ENCODE measurements at regions not wholly inside any gene's neighbourhood (a gene's known extent, or its start where the extent isn't known, plus 50 kb on each side); places are given as distances from the start of the nearest gene placed in this dataset.
"Not testable (repeated sequence)": the region's sequence is repeated elsewhere in the genome, so short reads cannot be mapped to it uniquely, and the experiment has no call there.

GRCh38 chr4:83196921-83197320 lies 82.4 kb upstream of the PLAC8 start:
- Histone ChIP-seq H3K27me3 (no peaks in the 10 kb centered on the region), H3K9me3 (no peaks in the 10 kb centered on the region), H3K27ac (no peak overlapping the region), H3K4me1 (no peaks in the 10 kb centered on the region), H3K4me3 (replicated peaks in 1 of 3) (no peak overlapping the region), H3K36me3 (no peaks in the 10 kb centered on the region)
- 84 to 91% methylated on average over 2 of the region's 2 CpGs for WGBS, 2 donors
- DNase-seq, result no peak
- intact Hi-C loops (cut with DNase I), result no loop called here
- TF ChIP-seq POLR2A (IDR thresholded peaks at IDR 0.05), result no peak

GRCh38 chr4:83195269-83195668 lies 80.7 kb upstream of the PLAC8 start:
- H3K36me3 ChIP-seq, result no peaks in the 10 kb centered on the region
- no peak for DNase-seq
- TF ChIP-seq POLR2A (IDR thresholded peaks at IDR 0.05), result no peak
- TF ChIP-seq CTCF (IDR thresholded peaks at IDR 0.05), result no peak
- H3K27me3 ChIP-seq, result no peaks in the 10 kb centered on the region
- no peak overlapping the region for H3K27ac ChIP-seq
- H3K4me1 ChIP-seq, result no peaks in the 10 kb centered on the region
- intact Hi-C loops (cut with DNase I), result no loop called here
- 94 to 100% methylated on average over 3 of the region's 3 CpGs for WGBS, 2 donors
- no peaks in the 10 kb centered on the region for H3K9me3 ChIP-seq
- H3K4me3 ChIP-seq (replicated peaks in 1 of 3), result no peak overlapping the region

GRCh38 chr4:83194588-83194987 lies 80.1 kb upstream of the PLAC8 start:
- DNase-seq; intact Hi-C loops (cut with DNase I); H3K27ac ChIP-seq; H3K36me3 ChIP-seq; H3K4me3 ChIP-seq (replicated peaks in 1 of 3); H3K4me1 ChIP-seq; H3K27me3 ChIP-seq; H3K9me3 ChIP-seq: not testable (repeated sequence)
- WGBS, 2 donors, result 68 to 72% methylated on average over 7 of the region's 7 CpGs

- no peak for DNase-seq
- Histone ChIP-seq H3K36me3 (no peaks in the 10 kb centered on the region), H3K4me1 (no peaks in the 10 kb centered on the region), H3K27me3 (no peaks in the 10 kb centered on the region), H3K27ac (no peak overlapping the region), H3K9me3 (no peaks in the 10 kb centered on the region), H3K4me3 (replicated peaks in 1 of 3) (no peak overlapping the region)
- 91 to 98% methylated on average over 6 of the region's 6 CpGs for WGBS, 2 donors
- no peak for TF ChIP-seq POLR2A (IDR thresholded peaks at IDR 0.05)
- TF ChIP-seq CTCF (IDR thresholded peaks at IDR 0.05), result no peak
- intact Hi-C loops (cut with DNase I), result no loop called here
Measured at GRCh38 chr4:83192634-83193033, 78.1 kb upstream of the PLAC8 start.

- H3K27ac ChIP-seq, result no peak overlapping the region
- no peaks in the 10 kb centered on the region for H3K27me3 ChIP-seq
- TF ChIP-seq POLR2A (IDR thresholded peaks at IDR 0.05), result no peak
- TF ChIP-seq CTCF (IDR thresholded peaks at IDR 0.05), result no peak
- no peaks in the 10 kb centered on the region for H3K4me1 ChIP-seq
- H3K9me3 ChIP-seq, result no peaks in the 10 kb centered on the region
- WGBS, 2 donors, result 87 to 92% methylated on average over 2 of the region's 2 CpGs
- intact Hi-C loops (cut with DNase I), result no loop called here
- H3K36me3 ChIP-seq, result no peaks in the 10 kb centered on the region
- DNase-seq, result no peak
- no peak overlapping the region for H3K4me3 ChIP-seq (replicated peaks in 1 of 3)
Measured at GRCh38 chr4:83191026-83191425, 76.5 kb upstream of the PLAC8 start.

- no peak overlapping the region for H3K27ac ChIP-seq
- no peaks in the 10 kb centered on the region for H3K9me3 ChIP-seq
- TF ChIP-seq CTCF (IDR thresholded peaks at IDR 0.05) (no peak), POLR2A (IDR thresholded peaks at IDR 0.05) (no peak)
- intact Hi-C loops (cut with DNase I), result no loop called here
- no peaks in the 10 kb centered on the region for H3K4me1 ChIP-seq
- no peaks in the 10 kb centered on the region for H3K36me3 ChIP-seq
- WGBS, 2 donors, result 44 to 50% methylated on average over 7 of the region's 7 CpGs
- DNase-seq, result no peak
- H3K27me3 ChIP-seq, result no peaks in the 10 kb centered on the region
- no peak overlapping the region for H3K4me3 ChIP-seq (replicated peaks in 1 of 3)
Measured at GRCh38 chr4:83189631-83190136, 75.2 kb upstream of the PLAC8 start.

Data from thyroid gland (tissue), 4 donors.